A549 (cell line): ENCODE measurements at regions not wholly inside any gene's neighbourhood (a gene's known extent, or its start where the extent isn't known, plus 50 kb on each side); places are given as distances from the start of the nearest gene placed in this dataset.
"Not testable (repeated sequence)": the region's sequence is repeated elsewhere in the genome, so short reads cannot be mapped to it uniquely, and the experiment has no call there.

Experiments used
- ATAC-seq, 2 experiments: fragments of 200-7000 bp in 1 of 2; fragments of >200 bp in 1 of 2; cut with Nextera tagmentation in 1 of 2; cut with Tn5 transposase in 1 of 2; 3 replicates each; pipeline versions ENCODE4 v1.8.0 to v1.9.1; 2018 to 2020; ENCODE audit warnings: mild to moderate bottlenecking in 1 of 2, moderate library complexity in 1 of 2
- CTCF ChIA-PET: fragments of 300-600 bp; sonication (Branson Sonifier 250); formaldehyde crosslinking; extraction: SDS; loops from one replicate; lab custom pipeline; 2021; ENCODE audit warnings: antibody characterized with exemption, inconsistent platforms; lab: Yijun Ruan, JAX
- POLR2A ChIA-PET: fragments of 350-600 bp; formaldehyde crosslinking; extraction: SDS; loops from one replicate; lab custom pipeline; 2021; ENCODE audit warnings: antibody characterized with exemption, inconsistent platforms; lab: Yijun Ruan, JAX
- DNase-seq, 2 experiments: peaks; one replicate each; pipeline versions ENCODE4 v3.0.0 to v3.0.0-alpha.2; 2011 to 2016; ENCODE audit warnings: low read depth in 1 of 2, low spot score in 1 of 2
- FAIRE-seq: peaks from 2 replicates; lab custom pipeline; 2011; peaks lifted over from hg19 to GRCh38; lab: Jason Lieb, UNC
- H3K27ac ChIP-seq, 2 experiments: fragments of >200 bp; sonication (Bioruptor Twin); formaldehyde crosslinking; 3 replicates each; pipeline ENCODE4 v1.5.1; 2016 to 2017
- H3K4me1 ChIP-seq: fragments of >200 bp; sonication (Bioruptor Twin); formaldehyde crosslinking; 3 replicates; pipeline ENCODE4 v1.6.1; 2016
- H3K4me2 ChIP-seq: fragments of >200 bp; sonication (Bioruptor Twin); formaldehyde crosslinking; 3 replicates; pipeline ENCODE4 v1.6.1; 2016
- H3K4me3 ChIP-seq: fragments of >200 bp; sonication (Bioruptor Twin); formaldehyde crosslinking; 3 replicates; pipeline ENCODE4 v1.5.1; 2016
- H3K9me3 ChIP-seq: fragments of >200 bp; sonication (Bioruptor Twin); formaldehyde crosslinking; 3 replicates; pipeline ENCODE4 v1.6.1; 2016
- CEBPB ChIP-seq, 2 experiments: fragments of >200 bp in 1 of 2; sonication (Bioruptor Twin) in 1 of 2; formaldehyde crosslinking in 1 of 2; IDR thresholded peaks; 2 replicates each; pipeline ENCODE4 v1.6.1; 2012 to 2016
- EP300 ChIP-seq, 2 experiments: fragments of >200 bp; sonication (Bioruptor Twin); formaldehyde crosslinking; IDR thresholded peaks; 2 replicates in 1 of 2; 3 replicates in 1 of 2; pipeline ENCODE4 v1.6.1; 2016 to 2017
- FOXS1 ChIP-seq: fragments of 250-450 bp; sonication (Bioruptor Pico); IDR thresholded peaks from 2 replicates; pipeline ENCODE4 v1.5.0; 2020; ENCODE audit warnings: mild to moderate bottlenecking, moderate library complexity
- GATA3 ChIP-seq: IDR thresholded peaks from 2 replicates; pipeline ENCODE4 v1.6.1; 2012; ENCODE audit warnings: borderline replicate concordance
- HOXA7 ChIP-seq: fragments of 250-450 bp; sonication (Bioruptor Pico); IDR thresholded peaks from 2 replicates; pipeline ENCODE4 v1.5.0; 2020; ENCODE audit warnings: mild to moderate bottlenecking, moderate library complexity
- HOXB13 ChIP-seq: fragments of 250-450 bp; sonication (Bioruptor Pico); IDR thresholded peaks from 2 replicates; pipeline ENCODE4 v1.5.0; 2020; ENCODE audit warnings: low read depth, mild to moderate bottlenecking, moderate library complexity
- HOXB5 ChIP-seq: fragments of 250-450 bp; sonication (Bioruptor Pico); IDR thresholded peaks from 2 replicates; pipeline ENCODE4 v1.5.0; 2020; ENCODE audit warnings: mild to moderate bottlenecking, moderate library complexity
- KDM1A ChIP-seq: fragments of 200-600 bp; sonication (generic); IDR thresholded peaks from 2 replicates; pipeline ENCODE4 v1.6.1; 2016; ENCODE audit warnings: low read depth, mild to moderate bottlenecking
- MAFK ChIP-seq: fragments of 450-650 bp; IDR thresholded peaks from 2 replicates; pipeline ENCODE4 v1.6.1; 2014; ENCODE audit not compliant: partially characterized antibody
- POLR2A ChIP-seq: IDR thresholded peaks from 2 replicates; pipeline ENCODE4 v1.6.1; 2012; ENCODE audit warnings: mild to moderate bottlenecking, low read length
- RCOR1 ChIP-seq: fragments of 150-350 bp; IDR thresholded peaks from 2 replicates; pipeline ENCODE4 v1.6.1; 2014; ENCODE audit warnings: antibody characterized with exemption, low read length, low read depth
- TFCP2L1 ChIP-seq: fragments of 250-450 bp; sonication (Bioruptor Pico); IDR thresholded peaks from 2 replicates; pipeline ENCODE4 v1.5.0; 2021; ENCODE audit warnings: mild to moderate bottlenecking
- TP53 ChIP-seq: fragments of 250-450 bp; sonication (Bioruptor Pico); IDR thresholded peaks from 2 replicates; pipeline ENCODE4 v1.5.0; 2021; ENCODE audit warnings: mild to moderate bottlenecking, moderate library complexity
- ZC3H11A ChIP-seq: fragments of 450-650 bp; IDR thresholded peaks from 2 replicates; pipeline ENCODE4 v1.6.1; 2014; ENCODE audit warnings: antibody characterized with exemption, mild to moderate bottlenecking
- ZFP36 ChIP-seq: fragments of 450-650 bp; IDR thresholded peaks from 2 replicates; pipeline ENCODE4 v1.6.1; 2014; ENCODE audit warnings: borderline replicate concordance; ENCODE audit not compliant: partially characterized antibody
- ZNF302 ChIP-seq: fragments of 250-450 bp; sonication (Bioruptor Pico); IDR thresholded peaks from 2 replicates; pipeline ENCODE4 v1.9.0; 2021; ENCODE audit warnings: inconsistent platforms, mild to moderate bottlenecking, moderate library complexity
- ZSCAN20 ChIP-seq: fragments of 250-450 bp; sonication (Bioruptor Pico); IDR thresholded peaks from 2 replicates; pipeline ENCODE4 v1.8.0; 2022; ENCODE audit warnings: mild to moderate bottlenecking, moderate library complexity
- WGBS: methylation state at CpG from one replicate; pipeline ENCODE4 v1.1.6; 2017; ENCODE audit errors: missing lambda C conversion rate; 5-methylcytosine and 5-hydroxymethylcytosine counted together
- TF ChIP-seq, protein P1 (sequence below): fragments of >200 bp; sonication (Bioruptor Twin); formaldehyde crosslinking; IDR thresholded peaks from 2 replicates; pipeline ENCODE4 v1.6.1; 2016
- TF ChIP-seq, protein P2 (sequence below): fragments of 200-600 bp; sonication (generic); IDR thresholded peaks from 2 replicates; pipeline ENCODE4 v1.6.1; 2016; ENCODE audit warnings: antibody characterized with exemption, mild to moderate bottlenecking, moderate library complexity
- TF ChIP-seq, protein P3 (sequence below): fragments of 450-650 bp; IDR thresholded peaks from 2 replicates; pipeline ENCODE4 v1.6.1; 2014; ENCODE audit warnings: antibody characterized with exemption
- TF ChIP-seq, protein P4 (sequence below): fragments of 250-450 bp; sonication (Bioruptor Pico); IDR thresholded peaks from 2 replicates; pipeline ENCODE4 v1.5.0; 2020; ENCODE audit warnings: low read depth, mild to moderate bottlenecking, moderate library complexity

DNA sequence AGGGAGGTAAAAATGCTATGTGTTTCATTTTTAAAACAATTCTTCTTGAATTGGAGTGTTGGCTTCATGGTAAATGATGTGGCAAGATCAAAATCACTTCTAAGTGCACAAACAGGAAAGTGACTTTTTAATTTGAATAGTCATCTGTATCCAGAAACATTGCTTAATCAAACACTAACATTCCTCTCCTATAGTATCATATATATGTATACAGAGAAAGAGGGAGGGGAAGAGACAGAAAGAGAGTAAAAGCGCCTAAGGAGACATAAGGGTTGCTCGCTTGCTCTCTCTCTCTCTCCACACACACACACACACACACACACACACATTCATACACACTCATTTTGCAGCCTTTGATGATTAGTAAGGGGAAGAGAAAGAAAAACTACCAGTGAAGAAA is 95.4 kb upstream of the PRDM9 start:
- 0 out of 4 replicates have a peak, but pooled peaks of 1 of the 2 experiments have one; percentile 34 for TF ChIP-seq CEBPB (IDR thresholded peaks at IDR 0.05)
- TF ChIP-seq TFCP2L1 (CRISPR knock-in tag) = no peak
- TF ChIP-seq, all 56 proteins: peak for 1
- ATAC-seq = peak in 1 of 2 experiments; percentile 69; a peak in 3 of 6 replicates
- H3K27ac ChIP-seq = no peak overlapping the region
- CTCF ChIA-PET = no interaction called here
- no peaks in the 10 kb centered on the region for H3K9me3 ChIP-seq
- no peak overlapping the region for H3K4me3 ChIP-seq
- POLR2A ChIA-PET = no interaction called here
- DNase-seq = peak in 1 of 2 experiments; percentile 14
- FAIRE-seq = no peak
- H3K4me1 ChIP-seq = no peaks in the 10 kb centered on the region
- peak overlapping the region; percentile 59 for H3K4me2 ChIP-seq
- WGBS = 35% methylated on average over 2 of the region's 2 CpGs

DNA sequence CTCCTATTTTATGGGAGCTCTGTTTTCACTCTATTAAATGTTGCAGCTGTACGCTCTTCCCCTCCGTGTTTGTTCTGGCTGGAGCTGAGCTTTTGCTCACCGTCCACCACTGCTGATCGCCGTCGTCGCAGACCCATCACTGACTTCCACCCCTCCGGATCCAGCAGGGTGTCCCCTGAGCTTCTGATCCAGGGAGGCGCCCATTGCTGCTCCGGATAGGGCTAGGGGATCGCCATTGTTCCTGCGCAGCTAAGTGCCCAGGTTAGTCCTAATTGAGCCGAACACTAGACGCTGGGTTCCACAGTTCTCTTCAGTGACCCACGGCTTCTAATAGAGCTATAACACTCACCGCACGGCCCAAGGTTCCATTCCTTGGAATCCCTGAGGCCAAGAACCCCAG is 96.2 kb upstream of the PRDM9 start:
- DNase-seq = no peak

DNA sequence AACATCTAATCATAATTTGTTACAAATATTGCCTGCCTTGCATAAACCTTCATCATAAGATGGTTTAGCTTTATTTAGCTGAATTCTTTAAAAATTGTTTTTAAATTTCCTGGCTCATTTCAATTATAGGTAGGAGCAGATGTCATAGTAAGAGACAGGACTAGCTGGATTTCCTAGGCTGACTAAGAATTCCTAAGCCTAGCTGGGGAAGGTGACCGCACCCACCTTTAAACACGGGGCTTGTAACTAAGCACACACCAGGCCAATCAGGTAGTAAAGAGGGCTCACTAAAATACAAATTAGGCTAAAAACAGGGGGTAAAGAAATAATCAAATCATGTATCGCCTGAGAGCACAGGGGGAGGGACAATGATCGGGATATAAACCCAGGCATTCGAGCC is 96.6 kb upstream of the PRDM9 start:
- H3K9me3 ChIP-seq, FAIRE-seq, POLR2A ChIA-PET, CTCF ChIA-PET, DNase-seq, H3K4me1 ChIP-seq, H3K4me3 ChIP-seq, ATAC-seq: not testable (repeated sequence)
- peak; percentile 19 for TF ChIP-seq MAFK
- Histone ChIP-seq H3K27ac (peak overlapping the region in 1 of 2 experiments; percentile 32; a peak in 2 of 6 replicates), H3K4me2 (peak overlapping the region; percentile 59)
- WGBS = 23% methylated on average over 5 of the region's 5 CpGs

More for the DNA sequence above, 96.2 kb upstream of the PRDM9 start:
- no peak for FAIRE-seq
- Histone ChIP-seq H3K27ac (peak overlapping the region; percentile 31 to 32; a peak in 3 of 6 replicates), H3K4me2 (peak overlapping the region; percentile 59), H3K4me1 (no peaks in the 10 kb centered on the region), H3K4me3 (no peak overlapping the region), H3K9me3 (no peaks in the 10 kb centered on the region)
- ATAC-seq = peak in 1 of 2 experiments; percentile 42; a peak in 2 of 6 replicates
- WGBS = 49% methylated on average over 17 of the region's 17 CpGs
- ChIA-PET POLR2A (no interaction called here), CTCF (no interaction called here)
- no peak for TF ChIP-seq FOXS1 (CRISPR knock-in tag)
- no peak for TF ChIP-seq EP300 (IDR thresholded peaks at IDR 0.05)
- no peak for TF ChIP-seq CEBPB (IDR thresholded peaks at IDR 0.05)
- TF ChIP-seq ZC3H11A = no peak
- TF ChIP-seq POLR2A = no peak
- no peak for TF ChIP-seq HOXB5
- no peak for TF ChIP-seq ZFP36
- TF ChIP-seq MAFK = no peak
- no peak for TF ChIP-seq KDM1A
- no peak for TF ChIP-seq ZSCAN20 (CRISPR knock-in tag)
- no peak for TF ChIP-seq HOXA7
- TF ChIP-seq, protein P1, sequence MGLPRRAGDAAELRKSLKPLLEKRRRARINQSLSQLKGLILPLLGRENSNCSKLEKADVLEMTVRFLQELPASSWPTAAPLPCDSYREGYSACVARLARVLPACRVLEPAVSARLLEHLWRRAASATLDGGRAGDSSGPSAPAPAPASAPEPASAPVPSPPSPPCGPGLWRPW = no peak
- no peak for TF ChIP-seq HOXB13 (CRISPR knock-in tag)
- TF ChIP-seq RCOR1 = no peak
- TF ChIP-seq, protein P2, sequence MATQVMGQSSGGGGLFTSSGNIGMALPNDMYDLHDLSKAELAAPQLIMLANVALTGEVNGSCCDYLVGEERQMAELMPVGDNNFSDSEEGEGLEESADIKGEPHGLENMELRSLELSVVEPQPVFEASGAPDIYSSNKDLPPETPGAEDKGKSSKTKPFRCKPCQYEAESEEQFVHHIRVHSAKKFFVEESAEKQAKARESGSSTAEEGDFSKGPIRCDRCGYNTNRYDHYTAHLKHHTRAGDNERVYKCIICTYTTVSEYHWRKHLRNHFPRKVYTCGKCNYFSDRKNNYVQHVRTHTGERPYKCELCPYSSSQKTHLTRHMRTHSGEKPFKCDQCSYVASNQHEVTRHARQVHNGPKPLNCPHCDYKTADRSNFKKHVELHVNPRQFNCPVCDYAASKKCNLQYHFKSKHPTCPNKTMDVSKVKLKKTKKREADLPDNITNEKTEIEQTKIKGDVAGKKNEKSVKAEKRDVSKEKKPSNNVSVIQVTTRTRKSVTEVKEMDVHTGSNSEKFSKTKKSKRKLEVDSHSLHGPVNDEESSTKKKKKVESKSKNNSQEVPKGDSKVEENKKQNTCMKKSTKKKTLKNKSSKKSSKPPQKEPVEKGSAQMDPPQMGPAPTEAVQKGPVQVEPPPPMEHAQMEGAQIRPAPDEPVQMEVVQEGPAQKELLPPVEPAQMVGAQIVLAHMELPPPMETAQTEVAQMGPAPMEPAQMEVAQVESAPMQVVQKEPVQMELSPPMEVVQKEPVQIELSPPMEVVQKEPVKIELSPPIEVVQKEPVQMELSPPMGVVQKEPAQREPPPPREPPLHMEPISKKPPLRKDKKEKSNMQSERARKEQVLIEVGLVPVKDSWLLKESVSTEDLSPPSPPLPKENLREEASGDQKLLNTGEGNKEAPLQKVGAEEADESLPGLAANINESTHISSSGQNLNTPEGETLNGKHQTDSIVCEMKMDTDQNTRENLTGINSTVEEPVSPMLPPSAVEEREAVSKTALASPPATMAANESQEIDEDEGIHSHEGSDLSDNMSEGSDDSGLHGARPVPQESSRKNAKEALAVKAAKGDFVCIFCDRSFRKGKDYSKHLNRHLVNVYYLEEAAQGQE = no peak
- TF ChIP-seq, protein P3, sequence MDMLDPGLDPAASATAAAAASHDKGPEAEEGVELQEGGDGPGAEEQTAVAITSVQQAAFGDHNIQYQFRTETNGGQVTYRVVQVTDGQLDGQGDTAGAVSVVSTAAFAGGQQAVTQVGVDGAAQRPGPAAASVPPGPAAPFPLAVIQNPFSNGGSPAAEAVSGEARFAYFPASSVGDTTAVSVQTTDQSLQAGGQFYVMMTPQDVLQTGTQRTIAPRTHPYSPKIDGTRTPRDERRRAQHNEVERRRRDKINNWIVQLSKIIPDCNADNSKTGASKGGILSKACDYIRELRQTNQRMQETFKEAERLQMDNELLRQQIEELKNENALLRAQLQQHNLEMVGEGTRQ = no peak
- TF ChIP-seq GATA3 = no peak
- no peak for TF ChIP-seq TP53
- TF ChIP-seq ZNF302 (CRISPR knock-in tag) = no peak
- TF ChIP-seq, protein P4, sequence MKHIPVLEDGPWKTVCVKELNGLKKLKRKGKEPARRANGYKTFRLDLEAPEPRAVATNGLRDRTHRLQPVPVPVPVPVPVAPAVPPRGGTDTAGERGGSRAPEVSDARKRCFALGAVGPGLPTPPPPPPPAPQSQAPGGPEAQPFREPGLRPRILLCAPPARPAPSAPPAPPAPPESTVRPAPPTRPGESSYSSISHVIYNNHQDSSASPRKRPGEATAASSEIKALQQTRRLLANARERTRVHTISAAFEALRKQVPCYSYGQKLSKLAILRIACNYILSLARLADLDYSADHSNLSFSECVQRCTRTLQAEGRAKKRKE (CRISPR knock-in tag) = no peak
